SH-SY5Y (cell line): ENCODE measurements at regions not wholly inside any gene's neighbourhood (a gene's known extent, or its start where the extent isn't known, plus 50 kb on each side); places are given as distances from the start of the nearest gene placed in this dataset.

Experiments
- GATA2 ChIP-seq: IDR thresholded peaks from 2 replicates; pipeline ENCODE4 v1.6.1; 2011; ENCODE audit warnings: mild to moderate bottlenecking, low read depth, low read length
- GATA3 ChIP-seq: IDR thresholded peaks from 2 replicates; pipeline ENCODE4 v1.6.1; 2011; ENCODE audit warnings: low read depth, mild to moderate bottlenecking, low read length, moderate library complexity

- TF ChIP-seq GATA2, result no peak
- TF ChIP-seq GATA3, result no peak
These were observed 584.7 kb downstream of the EBF1 start for GRCh38 chr5:158514986-158515359.
